ENCODE measurements at regions not wholly inside any gene's neighbourhood (a gene's known extent, or its start where the extent isn't known, plus 50 kb on each side); places are given as distances from the start of the nearest gene placed in this dataset.

DNA sequence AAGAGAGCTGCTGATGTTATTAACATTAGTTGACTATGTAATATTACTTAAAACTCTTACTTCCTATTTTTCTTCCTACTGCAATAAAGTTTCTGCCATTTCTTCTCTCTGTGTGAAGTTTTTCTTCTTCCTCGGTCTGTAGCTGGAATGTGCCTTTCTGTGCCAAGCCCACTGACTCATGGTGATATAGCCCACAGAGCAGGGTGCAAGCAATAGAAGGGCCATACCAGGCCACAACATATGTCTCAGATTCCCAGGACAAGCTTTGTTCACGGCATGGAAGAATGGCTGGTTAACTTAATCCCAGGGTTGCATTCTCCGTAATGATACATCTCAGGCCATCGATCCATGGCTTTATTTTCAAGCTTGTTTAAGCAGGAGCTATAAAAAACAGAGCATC is 815.3 kb downstream of the TUSC7 start:
- TF ChIP-seq, protein P1, sequence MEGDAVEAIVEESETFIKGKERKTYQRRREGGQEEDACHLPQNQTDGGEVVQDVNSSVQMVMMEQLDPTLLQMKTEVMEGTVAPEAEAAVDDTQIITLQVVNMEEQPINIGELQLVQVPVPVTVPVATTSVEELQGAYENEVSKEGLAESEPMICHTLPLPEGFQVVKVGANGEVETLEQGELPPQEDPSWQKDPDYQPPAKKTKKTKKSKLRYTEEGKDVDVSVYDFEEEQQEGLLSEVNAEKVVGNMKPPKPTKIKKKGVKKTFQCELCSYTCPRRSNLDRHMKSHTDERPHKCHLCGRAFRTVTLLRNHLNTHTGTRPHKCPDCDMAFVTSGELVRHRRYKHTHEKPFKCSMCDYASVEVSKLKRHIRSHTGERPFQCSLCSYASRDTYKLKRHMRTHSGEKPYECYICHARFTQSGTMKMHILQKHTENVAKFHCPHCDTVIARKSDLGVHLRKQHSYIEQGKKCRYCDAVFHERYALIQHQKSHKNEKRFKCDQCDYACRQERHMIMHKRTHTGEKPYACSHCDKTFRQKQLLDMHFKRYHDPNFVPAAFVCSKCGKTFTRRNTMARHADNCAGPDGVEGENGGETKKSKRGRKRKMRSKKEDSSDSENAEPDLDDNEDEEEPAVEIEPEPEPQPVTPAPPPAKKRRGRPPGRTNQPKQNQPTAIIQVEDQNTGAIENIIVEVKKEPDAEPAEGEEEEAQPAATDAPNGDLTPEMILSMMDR (IDR thresholded peaks at IDR 0.05) = no peak
- TF ChIP-seq POLR2A (IDR thresholded peaks at IDR 0.05) = no peak

Data from lower leg skin (tissue), 3 donors.